Inflammatory macrophage (primary cell): ENCODE measurements at regions not wholly inside any gene's neighbourhood (a gene's known extent, or its start where the extent isn't known, plus 50 kb on each side); places are given as distances from the start of the nearest gene placed in this dataset.

Experiments
- DNase-seq, 2 donors: peaks; one replicate each; pipeline ENCODE4 v3.0.0-alpha.2; 2020 to 2022

- DNase-seq, result no peak
These were observed 60.3 kb upstream of the DIPK2B start for GRCh38 chrX:45261005-45261404.

GRCh38 chrX:45258731-45259402, 58.2 kb upstream of the DIPK2B start:
- no peak for DNase-seq
